Thyroid gland (tissue), 4 donors: ENCODE measurements at regions not wholly inside any gene's neighbourhood (a gene's known extent, or its start where the extent isn't known, plus 50 kb on each side); places are given as distances from the start of the nearest gene placed in this dataset.
"Not testable (repeated sequence)": the region's sequence is repeated elsewhere in the genome, so short reads cannot be mapped to it uniquely, and the experiment has no call there.

Source experiments
- DNase-seq, 2 donors: peaks; one replicate each; pipeline ENCODE4 v3.0.0-alpha.2; 2019
- H3K27ac ChIP-seq, 3 donors: fragments of 200-600 bp; sonication (generic); 1 replicate in 2 of 3; 2 replicates in 1 of 3; pipeline ENCODE4 v1.5.1; 2016 to 2019; ENCODE audit warnings: mild to moderate bottlenecking in 1 of 3, moderate library complexity in 1 of 3
- H3K27me3 ChIP-seq: fragments of 200-600 bp; sonication (generic); one replicate; pipeline ENCODE4 v1.5.1; 2019
- H3K36me3 ChIP-seq, 2 donors: fragments of 200-600 bp; sonication (generic); one replicate each; pipeline ENCODE4 v1.5.1; 2016 to 2019
- H3K4me1 ChIP-seq, 2 donors: fragments of 200-600 bp; sonication (generic); one replicate each; pipeline ENCODE4 v1.5.1; 2017 to 2019
- H3K4me3 ChIP-seq, 3 donors: fragments of 200-600 bp; sonication (generic); replicated peaks in 1 of 3; 1 replicate in 2 of 3; 2 replicates in 1 of 3; pipeline ENCODE4 v1.5.1; 2016; ENCODE audit warnings: mild to moderate bottlenecking in 1 of 3
- H3K9me3 ChIP-seq: fragments of 200-600 bp; sonication (generic); one replicate; pipeline ENCODE4 v1.5.1; 2017
- CTCF ChIP-seq, 6 experiments: fragments of 200-600 bp in 3 of 6; fragments of 450-650 bp in 3 of 6; sonication (generic) in 3 of 6; IDR thresholded peaks; one replicate each; pipeline ENCODE4 v1.5.1; 2016 to 2019; ENCODE audit warnings: antibody characterized with exemption in 6 of 6, mild to moderate bottlenecking in 2 of 6, inconsistent platforms in 1 of 6, moderate library complexity in 1 of 6
- POLR2A ChIP-seq, 2 donors: fragments of 450-650 bp; IDR thresholded peaks; one replicate each; pipeline ENCODE4 v1.6.1; 2017; ENCODE audit warnings: antibody characterized with exemption in 2 of 2, mild to moderate bottlenecking in 2 of 2, moderate library complexity in 1 of 2
- WGBS, 2 donors: methylation state at CpG; one replicate each; pipeline ENCODE4 v1.1.5; 2017; 5-methylcytosine and 5-hydroxymethylcytosine counted together
- intact Hi-C: fragments of 100-400 bp; cut with DNase I; formaldehyde crosslinking; loops from one replicate; pipeline ENCODE4 v1.15.1; 2023

DNA sequence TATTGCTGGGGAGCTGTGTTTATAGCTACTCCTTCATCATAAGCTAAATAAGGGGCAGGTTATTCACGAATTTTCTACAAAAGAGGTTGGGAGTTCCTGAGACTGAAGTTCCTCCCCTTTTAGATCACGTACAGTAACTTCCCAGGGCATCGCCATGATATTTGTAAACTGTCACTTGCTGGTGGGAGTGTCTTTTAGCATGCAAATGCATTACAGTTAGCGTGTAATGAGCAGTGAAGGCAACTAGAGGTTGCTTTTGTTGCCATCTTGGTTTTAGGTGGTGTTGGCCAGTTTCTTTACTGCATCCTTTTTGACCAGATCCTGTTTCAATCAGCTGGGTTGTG lies 64.4 kb downstream of the IL12A start:
- H3K4me1 ChIP-seq, result peaks cover 0 to 6% of the 10 kb centered on the region in 2 donors
- no peak overlapping the region for H3K4me3 ChIP-seq

DNA sequence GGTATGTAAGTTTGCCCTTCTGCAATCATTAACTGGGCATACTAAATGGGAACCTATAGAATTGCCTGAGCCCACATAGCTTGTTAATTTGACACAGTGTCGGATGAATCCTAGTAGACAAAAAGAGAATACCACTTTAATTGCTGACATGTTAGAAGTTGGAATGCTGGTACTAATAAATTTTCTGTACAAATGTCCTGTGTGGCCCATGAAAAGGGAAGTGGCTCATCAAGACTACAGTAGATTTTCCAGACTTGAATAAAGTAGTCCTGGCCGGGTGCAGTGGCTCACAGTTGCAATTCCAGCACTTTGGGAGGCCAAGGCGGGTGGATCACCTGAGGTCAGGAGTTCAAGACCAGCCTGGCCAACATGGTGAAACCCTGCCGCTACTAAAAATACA lies 66.2 kb downstream of the IL12A start:
- H3K9me3 ChIP-seq, intact Hi-C loops, DNase-seq, H3K4me3 ChIP-seq, H3K27me3 ChIP-seq, H3K4me1 ChIP-seq, H3K27ac ChIP-seq, H3K36me3 ChIP-seq: not testable (repeated sequence)
- WGBS, 2 donors, result 88 to 91% methylated on average over 4 of the region's 4 CpGs

More for the DNA sequence above, 64.4 kb downstream of the IL12A start:
- TF ChIP-seq CTCF (IDR thresholded peaks at IDR 0.05) (no peak), POLR2A (IDR thresholded peaks at IDR 0.05) (no peak)
- Histone ChIP-seq H3K9me3 (no peaks in the 10 kb centered on the region), H3K36me3 (no peaks in the 10 kb centered on the region), H3K27me3 (no peaks in the 10 kb centered on the region), H3K27ac (peak overlapping the region; percentile 56 to 71 (median 68))
- WGBS, 2 donors, result 62 to 71% methylated on average over 4 of the region's 4 CpGs
- DNase-seq, result no peak
- intact Hi-C loops, result no loop called here

GRCh38 chr3:160055659-160056058 lies 67.0 kb downstream of the IL12A start:
- Histone ChIP-seq H3K27ac (no peak overlapping the region), H3K36me3 (no peaks in the 10 kb centered on the region), H3K9me3 (no peaks in the 10 kb centered on the region), H3K4me3 (no peak overlapping the region), H3K4me1 (peaks cover 0 to 6% of the 10 kb centered on the region in 2 donors), H3K27me3 (no peaks in the 10 kb centered on the region)
- TF ChIP-seq POLR2A (IDR thresholded peaks at IDR 0.05) (no peak), CTCF (IDR thresholded peaks at IDR 0.05) (no peak)
- intact Hi-C loops, result no loop called here
- WGBS, 2 donors, result 92 to 96% methylated on average over 3 of the region's 3 CpGs
- no peak for DNase-seq

- intact Hi-C loops, result no loop called here
- 88 to 91% methylated on average over 2 of the region's 2 CpGs for WGBS, 2 donors
- Histone ChIP-seq H3K4me3 (no peak overlapping the region), H3K4me1 (peaks cover 0 to 6% of the 10 kb centered on the region in 2 donors), H3K36me3 (no peaks in the 10 kb centered on the region), H3K27ac (no peak overlapping the region), H3K27me3 (no peaks in the 10 kb centered on the region), H3K9me3 (no peaks in the 10 kb centered on the region)
- DNase-seq, result no peak
- no peak for TF ChIP-seq POLR2A (IDR thresholded peaks at IDR 0.05)
- TF ChIP-seq CTCF (IDR thresholded peaks at IDR 0.05), result no peak
Observed at GRCh38 chr3:160057331-160057730, 68.7 kb downstream of the IL12A start.

GRCh38 chr3:160060409-160061027 lies 71.9 kb downstream of the IL12A start:
- H3K4me1 ChIP-seq, result no peaks in the 10 kb centered on the region
- intact Hi-C loops, result no loop called here
- H3K27me3 ChIP-seq, result no peaks in the 10 kb centered on the region
- H3K36me3 ChIP-seq, result no peaks in the 10 kb centered on the region
- no peak for TF ChIP-seq CTCF (IDR thresholded peaks at IDR 0.05)
- no peak for TF ChIP-seq POLR2A (IDR thresholded peaks at IDR 0.05)
- no peak for DNase-seq
- H3K4me3 ChIP-seq, result no peak overlapping the region
- 86 to 89% methylated on average over 9 to 22 of the region's 32 CpGs for WGBS, 2 donors
- no peaks in the 10 kb centered on the region for H3K9me3 ChIP-seq
- H3K27ac ChIP-seq, result no peak overlapping the region

DNA sequence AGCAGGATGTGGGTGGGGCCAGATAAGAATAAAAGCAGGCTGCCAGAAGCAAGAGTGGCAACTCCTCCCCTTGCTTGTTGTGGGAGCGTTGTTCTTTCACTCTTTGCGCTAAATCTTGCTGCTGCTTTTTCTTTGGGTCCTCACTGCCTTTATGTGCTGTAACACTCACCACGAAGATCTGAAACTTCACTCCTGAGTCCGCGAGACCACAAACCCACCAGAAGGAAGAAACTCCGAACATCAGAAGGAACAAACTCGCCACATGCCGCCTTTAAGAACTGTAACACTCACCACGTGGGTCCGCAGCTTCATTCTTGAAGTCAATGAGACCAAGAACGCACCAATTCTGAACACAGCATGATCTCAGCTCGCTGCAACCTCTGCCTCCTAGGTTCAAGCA lies 72.9 kb downstream of the IL12A start:
- TF ChIP-seq POLR2A (IDR thresholded peaks at IDR 0.05), result no peak
- no peak for TF ChIP-seq CTCF (IDR thresholded peaks at IDR 0.05)

More for the DNA sequence above, 72.9 kb downstream of the IL12A start:
- no peaks in the 10 kb centered on the region for H3K4me1 ChIP-seq
- H3K4me3 ChIP-seq, result no peak overlapping the region
- no peaks in the 10 kb centered on the region for H3K36me3 ChIP-seq
- intact Hi-C loops, result no loop called here
- DNase-seq, result no peak
- 90 to 91% methylated on average over 12 of the region's 12 CpGs for WGBS, 2 donors
- H3K27me3 ChIP-seq, result no peaks in the 10 kb centered on the region
- H3K27ac ChIP-seq, result no peak overlapping the region
- H3K9me3 ChIP-seq, result no peaks in the 10 kb centered on the region
